GM12878 (cell line): ENCODE measurements at regions not wholly inside any gene's neighbourhood (a gene's known extent, or its start where the extent isn't known, plus 50 kb on each side); places are given as distances from the start of the nearest gene placed in this dataset.

Source experiments
- ATAC-seq: fragments of 200-7000 bp; cut with Tn5 transposase; 3 replicates; pipeline ENCODE4 v1.9.1; 2020; ENCODE audit warnings: mild to moderate bottlenecking, moderate library complexity
- BruUV-seq: library from RNA; stranded (reverse); fragments of 400-500 nt; replicated peaks from 2 replicates; lab custom pipeline; 2021; lab: Mats Ljungman, UMichigan
- CTCF ChIA-PET: fragments of 300-600 bp; sonication (Branson Sonifier 250); formaldehyde crosslinking; extraction: SDS; loops from one replicate; lab custom pipeline; 2021; ENCODE audit warnings: inconsistent platforms; lab: Yijun Ruan, JAX
- POLR2A ChIA-PET: fragments of 350-600 bp; formaldehyde crosslinking; extraction: SDS; loops from one replicate; lab custom pipeline; 2021; ENCODE audit warnings: inconsistent platforms; lab: Charles Lee
- RAD21 ChIA-PET: fragments of 300-600 bp; sonication (Branson Sonifier 250); formaldehyde crosslinking; loops from one replicate; lab custom pipeline; 2023; ENCODE audit warnings: antibody characterized with exemption; ENCODE audit not compliant: unreplicated experiment; lab: Charles Lee
- SMC1A ChIA-PET: fragments of 300-600 bp; sonication (Branson Sonifier 250); formaldehyde crosslinking; loops from one replicate; lab custom pipeline; 2023; ENCODE audit not compliant: unreplicated experiment, uncharacterized antibody; lab: Charles Lee
- DNase-seq: peaks from one replicate; pipeline ENCODE4 v3.0.0-alpha.2; 2011; ENCODE audit warnings: low read depth, low spot score
- FAIRE-seq: peaks from 3 replicates; lab custom pipeline; 2011; peaks lifted over from hg19 to GRCh38; lab: Jason Lieb, UNC
- H2AFZ ChIP-seq: 2 replicates; pipeline ENCODE4 v1.6.0; 2011; ENCODE audit warnings: low read depth, low read length, control low read depth; ENCODE audit not compliant: control insufficient read depth
- H3K27ac ChIP-seq: 2 replicates; pipeline ENCODE4 v1.5.1; 2011; ENCODE audit warnings: control low read depth; ENCODE audit not compliant: control insufficient read depth, insufficient read depth
- H3K27me3 ChIP-seq, 2 experiments: replicated peaks in 1 of 2; 2 replicates each; pipeline versions ENCODE4 v1.6.0 to v1.6.1; 2011; ENCODE audit warnings: low read length in 1 of 2; ENCODE audit not compliant: control insufficient read depth in 2 of 2, insufficient read depth in 2 of 2
- H3K36me3 ChIP-seq, 2 experiments: 2 replicates each; pipeline ENCODE4 v1.5.1; 2011; ENCODE audit warnings: low read length in 1 of 2; ENCODE audit not compliant: control insufficient read depth in 2 of 2, insufficient read depth in 2 of 2
- H3K4me1 ChIP-seq: 2 replicates; pipeline ENCODE4 v1.6.1; 2011; ENCODE audit warnings: mild to moderate bottlenecking, low read length, moderate library complexity, mixed read lengths; ENCODE audit not compliant: control insufficient read depth, insufficient read depth
- H3K4me2 ChIP-seq: 2 replicates; pipeline ENCODE4 v1.6.0; 2011; ENCODE audit warnings: control low read depth; ENCODE audit not compliant: control insufficient read depth, insufficient read depth
- H3K4me3 ChIP-seq: fragments of 200-600 bp; sonication (generic); 2 replicates; pipeline ENCODE4 v1.5.1; 2016
- H3K79me2 ChIP-seq: 2 replicates; pipeline ENCODE4 v1.6.0; 2011; ENCODE audit warnings: low read length; ENCODE audit not compliant: control insufficient read depth, insufficient read depth
- H3K9ac ChIP-seq: 2 replicates; pipeline ENCODE4 v1.8.0; 2011; ENCODE audit warnings: low read length, control low read depth, mixed read lengths; ENCODE audit not compliant: control insufficient read depth, insufficient read depth
- H3K9me3 ChIP-seq: replicated peaks from 3 replicates; pipeline ENCODE4 v1.5.1; 2011; ENCODE audit warnings: mild to moderate bottlenecking, low read length; ENCODE audit not compliant: control insufficient read depth, insufficient read depth
- H4K20me1 ChIP-seq: 2 replicates; pipeline ENCODE4 v1.6.0; 2011; ENCODE audit not compliant: control insufficient read depth, insufficient read depth
- EGR1 ChIP-seq, 2 experiments: IDR thresholded peaks; 1 replicate in 1 of 2; 2 replicates in 1 of 2; pipeline ENCODE4 v1.6.1; 2011 to 2012; ENCODE audit warnings: low read depth in 2 of 2, low read length in 2 of 2, borderline replicate concordance in 1 of 2, mild to moderate bottlenecking in 1 of 2, moderate library complexity in 1 of 2
- RCOR1 ChIP-seq: conservative IDR thresholded peaks from 2 replicates; pipeline ENCODE4 v1.6.1; 2012; ENCODE audit warnings: low read depth, low read length, improper control_type of control experiment
- SMARCA5 ChIP-seq: fragments of 450-650 bp; IDR thresholded peaks from 2 replicates; pipeline ENCODE4 v1.6.1; 2017; ENCODE audit warnings: mild to moderate bottlenecking
- WGBS: methylation state at CpG from one replicate; pipeline ENCODE4 v1.1.6; 2016; ENCODE audit warnings: low lambda C conversion rate; ENCODE audit not compliant: insufficient replicate concordance, insufficient coverage; ENCODE audit errors: missing lambda C conversion rate; 5-methylcytosine and 5-hydroxymethylcytosine counted together
- in situ Hi-C: fragments of 300-500 bp; cut with MboI; formaldehyde crosslinking; loops from 9 replicates; pipeline ENCODE4 v1.14.3; 2018; ENCODE audit warnings: mixed read lengths
- intact Hi-C: fragments of 100-400 bp; cut with micrococcal nuclease; formaldehyde crosslinking; loops from one replicate; pipeline ENCODE4 v1.14.2; 2022; ENCODE audit not compliant: unreplicated experiment
- TF ChIP-seq, protein P1 (sequence below): IDR thresholded peaks from 2 replicates; pipeline ENCODE4 v1.6.1; 2012; ENCODE audit warnings: improper control_type of control experiment, low read depth, low read length; ENCODE audit not compliant: insufficient replicate concordance

DNA sequence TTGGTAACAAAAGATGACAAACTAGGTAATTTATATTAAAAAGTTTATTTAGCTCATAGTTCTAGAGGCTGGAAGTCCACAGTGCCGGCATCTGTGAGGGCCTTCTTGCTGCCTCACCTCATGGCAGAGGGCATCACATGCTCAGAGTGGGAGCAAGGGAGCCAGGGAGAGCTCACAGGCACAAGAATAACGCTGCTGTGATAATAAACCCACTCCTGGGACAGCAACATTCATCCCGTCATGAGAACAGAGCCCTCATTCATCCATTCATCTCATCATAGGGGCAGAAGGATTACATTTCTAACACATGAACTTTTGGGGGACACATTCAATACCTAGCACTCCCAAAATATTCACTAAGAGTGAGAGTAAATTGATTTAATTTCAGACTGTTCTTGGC, 170.6 kb upstream of the AKR1E2 start:
- Histone ChIP-seq H3K4me3 (no peak overlapping the region), H3K27me3 (no peaks in the 10 kb centered on the region), H3K4me2 (no peak overlapping the region), H3K36me3 (no peaks in the 10 kb centered on the region), H4K20me1 (no peaks in the 10 kb centered on the region), H3K27ac (no peak overlapping the region), H3K9ac (no peak overlapping the region), H3K9me3 (no peaks in the 10 kb centered on the region), H3K4me1 (no peaks in the 10 kb centered on the region), H3K79me2 (no peaks in the 10 kb centered on the region), H2AFZ (no peak overlapping the region)
- RAD21 ChIA-PET = interaction anchor here (1.6 to 2.3 kb wide), 2 partner anchors 1409 to 1415 kb away, joined by 3 to 6 read pairs; no protein-coding TSS in a partner anchor
- no peak for FAIRE-seq
- SMC1A ChIA-PET = interaction anchor here (0.7 kb wide), 1 partner anchor 1457 kb away, joined by 3 read pairs; no protein-coding TSS in a partner anchor
- DNase-seq = no peak
- CTCF ChIA-PET = interaction anchor here (0.6 kb wide), 1 partner anchor 766 kb away, joined by 3 read pairs; no protein-coding TSS in a partner anchor
- ATAC-seq = no peak
- WGBS = 57% methylated on average over 3 of the region's 3 CpGs
- TF ChIP-seq EGR1 (IDR thresholded peaks at IDR 0.05; ENCODE audit: borderline replicate concordance in 1 of 2, low read depth in 2 of 2, low read length in 2 of 2) (no peak), RCOR1 (no peak), SMARCA5 (no peak)
- TF ChIP-seq, protein P1, sequence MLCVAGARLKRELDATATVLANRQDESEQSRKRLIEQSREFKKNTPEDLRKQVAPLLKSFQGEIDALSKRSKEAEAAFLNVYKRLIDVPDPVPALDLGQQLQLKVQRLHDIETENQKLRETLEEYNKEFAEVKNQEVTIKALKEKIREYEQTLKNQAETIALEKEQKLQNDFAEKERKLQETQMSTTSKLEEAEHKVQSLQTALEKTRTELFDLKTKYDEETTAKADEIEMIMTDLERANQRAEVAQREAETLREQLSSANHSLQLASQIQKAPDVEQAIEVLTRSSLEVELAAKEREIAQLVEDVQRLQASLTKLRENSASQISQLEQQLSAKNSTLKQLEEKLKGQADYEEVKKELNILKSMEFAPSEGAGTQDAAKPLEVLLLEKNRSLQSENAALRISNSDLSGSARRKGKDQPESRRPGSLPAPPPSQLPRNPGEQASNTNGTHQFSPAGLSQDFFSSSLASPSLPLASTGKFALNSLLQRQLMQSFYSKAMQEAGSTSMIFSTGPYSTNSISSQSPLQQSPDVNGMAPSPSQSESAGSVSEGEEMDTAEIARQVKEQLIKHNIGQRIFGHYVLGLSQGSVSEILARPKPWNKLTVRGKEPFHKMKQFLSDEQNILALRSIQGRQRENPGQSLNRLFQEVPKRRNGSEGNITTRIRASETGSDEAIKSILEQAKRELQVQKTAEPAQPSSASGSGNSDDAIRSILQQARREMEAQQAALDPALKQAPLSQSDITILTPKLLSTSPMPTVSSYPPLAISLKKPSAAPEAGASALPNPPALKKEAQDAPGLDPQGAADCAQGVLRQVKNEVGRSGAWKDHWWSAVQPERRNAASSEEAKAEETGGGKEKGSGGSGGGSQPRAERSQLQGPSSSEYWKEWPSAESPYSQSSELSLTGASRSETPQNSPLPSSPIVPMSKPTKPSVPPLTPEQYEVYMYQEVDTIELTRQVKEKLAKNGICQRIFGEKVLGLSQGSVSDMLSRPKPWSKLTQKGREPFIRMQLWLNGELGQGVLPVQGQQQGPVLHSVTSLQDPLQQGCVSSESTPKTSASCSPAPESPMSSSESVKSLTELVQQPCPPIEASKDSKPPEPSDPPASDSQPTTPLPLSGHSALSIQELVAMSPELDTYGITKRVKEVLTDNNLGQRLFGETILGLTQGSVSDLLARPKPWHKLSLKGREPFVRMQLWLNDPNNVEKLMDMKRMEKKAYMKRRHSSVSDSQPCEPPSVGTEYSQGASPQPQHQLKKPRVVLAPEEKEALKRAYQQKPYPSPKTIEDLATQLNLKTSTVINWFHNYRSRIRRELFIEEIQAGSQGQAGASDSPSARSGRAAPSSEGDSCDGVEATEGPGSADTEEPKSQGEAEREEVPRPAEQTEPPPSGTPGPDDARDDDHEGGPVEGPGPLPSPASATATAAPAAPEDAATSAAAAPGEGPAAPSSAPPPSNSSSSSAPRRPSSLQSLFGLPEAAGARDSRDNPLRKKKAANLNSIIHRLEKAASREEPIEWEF = no peak
- intact Hi-C loops = loop anchor here (10.0 kb wide), 3 partner anchors 871 to 1261 kb away; partner anchors contain the start of gene KLF6
- BruUV-seq = no TSS peak
- POLR2A ChIA-PET = no interaction called here
- in situ Hi-C loops = loop anchor here (10.0 kb wide), 1 partner anchor 1461 kb away; no protein-coding TSS in a partner anchor
